ENCODE measurements at regions not wholly inside any gene's neighbourhood (a gene's known extent, or its start where the extent isn't known, plus 50 kb on each side); places are given as distances from the start of the nearest gene placed in this dataset.

DNA sequence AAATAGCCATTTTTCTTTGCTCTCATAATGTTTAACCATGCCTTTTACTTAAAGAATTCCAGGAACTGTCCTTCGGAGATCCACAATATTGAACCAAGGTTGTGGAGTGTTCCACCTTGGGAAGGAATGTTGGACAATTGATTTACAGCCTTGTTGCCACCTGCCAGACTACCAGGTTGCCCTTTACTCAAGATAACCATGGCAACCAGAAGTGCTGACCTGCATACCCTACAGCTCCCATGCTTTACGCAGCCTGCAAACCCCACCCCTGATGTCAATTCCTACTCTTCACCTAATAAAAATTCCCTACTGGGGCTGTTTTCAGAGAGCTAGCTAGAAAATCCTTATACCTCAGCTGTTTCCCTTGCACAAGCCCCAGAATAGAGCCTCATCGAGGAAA lies 151.0 kb upstream of the RXFP2 start:
- H2AFZ ChIP-seq (ENCODE audit: low read length), result no peak overlapping the region
- no peak for ATAC-seq
- BruUV-seq (replicated peaks), result no TSS peak
- H3K27ac ChIP-seq (ENCODE audit: low read length), result no peak overlapping the region
- no peak overlapping the region for H3K4me2 ChIP-seq (ENCODE audit: low read length)
- 0 out of 2 replicates have a peak, but pooled peaks cover 2% of the 10 kb centered on the region for H3K27me3 ChIP-seq (ENCODE audit: low read length)
- H3K79me2 ChIP-seq (ENCODE audit: low read length), result no peaks in the 10 kb centered on the region
- H4K20me1 ChIP-seq (ENCODE audit: low read length), result no peaks in the 10 kb centered on the region
- no peak overlapping the region for H3K9ac ChIP-seq (ENCODE audit: low read length)
- no peaks in the 10 kb centered on the region for H3K36me3 ChIP-seq (ENCODE audit: low read depth, low read length)
- H3K4me1 ChIP-seq (ENCODE audit: insufficient read depth, low read length), result no peaks in the 10 kb centered on the region
- H3F3A ChIP-seq (ENCODE audit: low read length, unreplicated experiment), result no peaks in the 10 kb centered on the region
- TF ChIP-seq EZH2 (IDR thresholded peaks at IDR 0.05; ENCODE audit: low read length, unreplicated experiment), result no peak
- no peak for TF ChIP-seq CTCF (conservative IDR thresholded peaks at IDR 0.05; ENCODE audit: low read depth, low read length)
- TF ChIP-seq EZH2phosphoT487 (IDR thresholded peaks at IDR 0.05; ENCODE audit: borderline replicate concordance, low read length), result no peak
- intact Hi-C loops (cut with micrococcal nuclease), result no loop called here
- ChIA-PET CTCF (no interaction called here), POLR2A (ENCODE audit: unreplicated experiment) (no interaction called here)
- no peaks in the 10 kb centered on the region for H3K9me3 ChIP-seq (ENCODE audit: low read length)
- no peaks in the 10 kb centered on the region for H3K9me2 ChIP-seq (replicated peaks; ENCODE audit: low read length)
- no peak for DNase-seq
- H3K4me3 ChIP-seq (ENCODE audit: low read length), result no peak overlapping the region

GRCh38 chr13:31588893-31589292 lies 150.4 kb upstream of the RXFP2 start:
- no peak overlapping the region for H3K27ac ChIP-seq (ENCODE audit: low read length)
- no peak overlapping the region for H2AFZ ChIP-seq (ENCODE audit: low read length)
- H3K27me3 ChIP-seq (ENCODE audit: low read length), result 0 out of 2 replicates have a peak, but pooled peaks cover 2% of the 10 kb centered on the region
- no peaks in the 10 kb centered on the region for H3F3A ChIP-seq (ENCODE audit: low read length, unreplicated experiment)
- intact Hi-C loops (cut with micrococcal nuclease), result no loop called here
- no peaks in the 10 kb centered on the region for H3K9me2 ChIP-seq (replicated peaks; ENCODE audit: low read length)
- no peak for TF ChIP-seq EZH2 (IDR thresholded peaks at IDR 0.05; ENCODE audit: low read length, unreplicated experiment)
- TF ChIP-seq CTCF (conservative IDR thresholded peaks at IDR 0.05; ENCODE audit: low read depth, low read length), result no peak
- TF ChIP-seq EZH2phosphoT487 (IDR thresholded peaks at IDR 0.05; ENCODE audit: borderline replicate concordance, low read length), result no peak
- CTCF ChIA-PET, result no interaction called here
- BruUV-seq (replicated peaks), result no TSS peak
- ATAC-seq (no peak), DNase-seq (no peak)
- no peaks in the 10 kb centered on the region for H3K9me3 ChIP-seq (ENCODE audit: low read length)
- H3K79me2 ChIP-seq (ENCODE audit: low read length), result no peaks in the 10 kb centered on the region
- POLR2A ChIA-PET (ENCODE audit: unreplicated experiment), result no interaction called here
- no peaks in the 10 kb centered on the region for H3K36me3 ChIP-seq (ENCODE audit: low read depth, low read length)
- no peaks in the 10 kb centered on the region for H3K4me1 ChIP-seq (ENCODE audit: insufficient read depth, low read length)
- no peaks in the 10 kb centered on the region for H4K20me1 ChIP-seq (ENCODE audit: low read length)
- no peak overlapping the region for H3K4me2 ChIP-seq (ENCODE audit: low read length)
- no peak overlapping the region for H3K9ac ChIP-seq (ENCODE audit: low read length)
- H3K4me3 ChIP-seq (ENCODE audit: low read length), result no peak overlapping the region

- Histone ChIP-seq H3K4me1 (ENCODE audit: insufficient read depth, low read length) (no peaks in the 10 kb centered on the region), H4K20me1 (ENCODE audit: low read length) (no peaks in the 10 kb centered on the region), H3K79me2 (ENCODE audit: low read length) (no peaks in the 10 kb centered on the region), H3K4me3 (ENCODE audit: low read length) (no peak overlapping the region), H3F3A (ENCODE audit: low read length, unreplicated experiment) (no peaks in the 10 kb centered on the region), H3K36me3 (ENCODE audit: low read depth, low read length) (no peaks in the 10 kb centered on the region), H3K9me3 (ENCODE audit: low read length) (no peaks in the 10 kb centered on the region), H3K9me2 (replicated peaks; ENCODE audit: low read length) (no peaks in the 10 kb centered on the region), H3K9ac (ENCODE audit: low read length) (no peak overlapping the region), H2AFZ (ENCODE audit: low read length) (no peak overlapping the region), H3K27ac (ENCODE audit: low read length) (no peak overlapping the region), H3K27me3 (ENCODE audit: low read length) (0 out of 2 replicates have a peak, but pooled peaks cover 2% of the 10 kb centered on the region), H3K4me2 (ENCODE audit: low read length) (no peak overlapping the region)
- no peak for TF ChIP-seq EZH2 (IDR thresholded peaks at IDR 0.05; ENCODE audit: low read length, unreplicated experiment)
- no peak for TF ChIP-seq EZH2phosphoT487 (IDR thresholded peaks at IDR 0.05; ENCODE audit: borderline replicate concordance, low read length)
- no peak for TF ChIP-seq CTCF (conservative IDR thresholded peaks at IDR 0.05; ENCODE audit: low read depth, low read length)
- intact Hi-C loops (cut with micrococcal nuclease), result no loop called here
- ATAC-seq, result no peak
- no TSS peak for BruUV-seq (replicated peaks)
- no peak for DNase-seq
- CTCF ChIA-PET, result no interaction called here
- POLR2A ChIA-PET (ENCODE audit: unreplicated experiment), result no interaction called here
Observed at GRCh38 chr13:31591642-31592233, 147.6 kb upstream of the RXFP2 start.
